ENCODE measurements at regions not wholly inside any gene's neighbourhood (a gene's known extent, or its start where the extent isn't known, plus 50 kb on each side); places are given as distances from the start of the nearest gene placed in this dataset.

DNA sequence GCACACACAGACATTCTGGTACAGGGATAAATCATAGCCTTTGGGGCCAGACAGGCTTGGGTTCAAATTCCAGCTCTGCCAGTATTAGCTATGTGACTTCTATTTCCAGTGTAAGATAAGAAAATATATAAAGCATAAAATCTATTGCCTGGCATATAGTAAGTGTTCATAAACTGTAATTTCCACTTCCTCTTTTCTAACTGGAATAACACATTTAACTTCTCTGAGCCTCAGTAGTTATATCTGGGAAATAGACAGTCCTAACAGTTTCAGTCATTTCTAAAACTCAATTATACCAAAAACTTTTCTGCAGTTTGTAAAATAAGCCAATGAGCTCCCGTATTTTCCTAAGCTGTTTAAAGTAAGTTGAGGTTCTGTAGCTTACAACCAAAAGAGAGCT, 351.4 kb downstream of the ZNF326 start:
- BruUV-seq (replicated peaks): no TSS peak
- no peak for ATAC-seq
- TF ChIP-seq KDM6A (CRISPR knock-in tag; IDR thresholded peaks at IDR 0.05; ENCODE audit: low read depth) (no peak), SMYD3 (CRISPR knock-in tag; IDR thresholded peaks at IDR 0.05) (no peak), TBL1XR1 (IDR thresholded peaks at IDR 0.05; ENCODE audit: borderline replicate concordance, low read length, partially characterized antibody) (no peak), HES4 (CRISPR knock-in tag; IDR thresholded peaks at IDR 0.05; ENCODE audit: borderline replicate concordance) (no peak), ZNF749 (CRISPR knock-in tag; IDR thresholded peaks at IDR 0.05; ENCODE audit: borderline replicate concordance) (no peak), ZNF432 (CRISPR knock-in tag; IDR thresholded peaks at IDR 0.05; ENCODE audit: borderline replicate concordance) (no peak)
- TF ChIP-seq, protein P1, sequence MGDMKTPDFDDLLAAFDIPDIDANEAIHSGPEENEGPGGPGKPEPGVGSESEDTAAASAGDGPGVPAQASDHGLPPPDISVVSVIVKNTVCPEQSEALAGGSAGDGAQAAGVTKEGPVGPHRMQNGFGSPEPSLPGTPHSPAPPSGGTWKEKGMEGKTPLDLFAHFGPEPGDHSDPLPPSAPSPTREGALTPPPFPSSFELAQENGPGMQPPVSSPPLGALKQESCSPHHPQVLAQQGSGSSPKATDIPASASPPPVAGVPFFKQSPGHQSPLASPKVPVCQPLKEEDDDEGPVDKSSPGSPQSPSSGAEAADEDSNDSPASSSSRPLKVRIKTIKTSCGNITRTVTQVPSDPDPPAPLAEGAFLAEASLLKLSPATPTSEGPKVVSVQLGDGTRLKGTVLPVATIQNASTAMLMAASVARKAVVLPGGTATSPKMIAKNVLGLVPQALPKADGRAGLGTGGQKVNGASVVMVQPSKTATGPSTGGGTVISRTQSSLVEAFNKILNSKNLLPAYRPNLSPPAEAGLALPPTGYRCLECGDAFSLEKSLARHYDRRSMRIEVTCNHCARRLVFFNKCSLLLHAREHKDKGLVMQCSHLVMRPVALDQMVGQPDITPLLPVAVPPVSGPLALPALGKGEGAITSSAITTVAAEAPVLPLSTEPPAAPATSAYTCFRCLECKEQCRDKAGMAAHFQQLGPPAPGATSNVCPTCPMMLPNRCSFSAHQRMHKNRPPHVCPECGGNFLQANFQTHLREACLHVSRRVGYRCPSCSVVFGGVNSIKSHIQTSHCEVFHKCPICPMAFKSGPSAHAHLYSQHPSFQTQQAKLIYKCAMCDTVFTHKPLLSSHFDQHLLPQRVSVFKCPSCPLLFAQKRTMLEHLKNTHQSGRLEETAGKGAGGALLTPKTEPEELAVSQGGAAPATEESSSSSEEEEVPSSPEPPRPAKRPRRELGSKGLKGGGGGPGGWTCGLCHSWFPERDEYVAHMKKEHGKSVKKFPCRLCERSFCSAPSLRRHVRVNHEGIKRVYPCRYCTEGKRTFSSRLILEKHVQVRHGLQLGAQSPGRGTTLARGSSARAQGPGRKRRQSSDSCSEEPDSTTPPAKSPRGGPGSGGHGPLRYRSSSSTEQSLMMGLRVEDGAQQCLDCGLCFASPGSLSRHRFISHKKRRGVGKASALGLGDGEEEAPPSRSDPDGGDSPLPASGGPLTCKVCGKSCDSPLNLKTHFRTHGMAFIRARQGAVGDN (CRISPR knock-in tag; IDR thresholded peaks at IDR 0.05): no peak
- TF ChIP-seq, protein P2, sequence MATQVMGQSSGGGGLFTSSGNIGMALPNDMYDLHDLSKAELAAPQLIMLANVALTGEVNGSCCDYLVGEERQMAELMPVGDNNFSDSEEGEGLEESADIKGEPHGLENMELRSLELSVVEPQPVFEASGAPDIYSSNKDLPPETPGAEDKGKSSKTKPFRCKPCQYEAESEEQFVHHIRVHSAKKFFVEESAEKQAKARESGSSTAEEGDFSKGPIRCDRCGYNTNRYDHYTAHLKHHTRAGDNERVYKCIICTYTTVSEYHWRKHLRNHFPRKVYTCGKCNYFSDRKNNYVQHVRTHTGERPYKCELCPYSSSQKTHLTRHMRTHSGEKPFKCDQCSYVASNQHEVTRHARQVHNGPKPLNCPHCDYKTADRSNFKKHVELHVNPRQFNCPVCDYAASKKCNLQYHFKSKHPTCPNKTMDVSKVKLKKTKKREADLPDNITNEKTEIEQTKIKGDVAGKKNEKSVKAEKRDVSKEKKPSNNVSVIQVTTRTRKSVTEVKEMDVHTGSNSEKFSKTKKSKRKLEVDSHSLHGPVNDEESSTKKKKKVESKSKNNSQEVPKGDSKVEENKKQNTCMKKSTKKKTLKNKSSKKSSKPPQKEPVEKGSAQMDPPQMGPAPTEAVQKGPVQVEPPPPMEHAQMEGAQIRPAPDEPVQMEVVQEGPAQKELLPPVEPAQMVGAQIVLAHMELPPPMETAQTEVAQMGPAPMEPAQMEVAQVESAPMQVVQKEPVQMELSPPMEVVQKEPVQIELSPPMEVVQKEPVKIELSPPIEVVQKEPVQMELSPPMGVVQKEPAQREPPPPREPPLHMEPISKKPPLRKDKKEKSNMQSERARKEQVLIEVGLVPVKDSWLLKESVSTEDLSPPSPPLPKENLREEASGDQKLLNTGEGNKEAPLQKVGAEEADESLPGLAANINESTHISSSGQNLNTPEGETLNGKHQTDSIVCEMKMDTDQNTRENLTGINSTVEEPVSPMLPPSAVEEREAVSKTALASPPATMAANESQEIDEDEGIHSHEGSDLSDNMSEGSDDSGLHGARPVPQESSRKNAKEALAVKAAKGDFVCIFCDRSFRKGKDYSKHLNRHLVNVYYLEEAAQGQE (IDR thresholded peaks at IDR 0.05; ENCODE audit: borderline replicate concordance in 1 of 2, low read depth in 1 of 2, low read length in 2 of 2): no peak
- TF ChIP-seq, protein P3, sequence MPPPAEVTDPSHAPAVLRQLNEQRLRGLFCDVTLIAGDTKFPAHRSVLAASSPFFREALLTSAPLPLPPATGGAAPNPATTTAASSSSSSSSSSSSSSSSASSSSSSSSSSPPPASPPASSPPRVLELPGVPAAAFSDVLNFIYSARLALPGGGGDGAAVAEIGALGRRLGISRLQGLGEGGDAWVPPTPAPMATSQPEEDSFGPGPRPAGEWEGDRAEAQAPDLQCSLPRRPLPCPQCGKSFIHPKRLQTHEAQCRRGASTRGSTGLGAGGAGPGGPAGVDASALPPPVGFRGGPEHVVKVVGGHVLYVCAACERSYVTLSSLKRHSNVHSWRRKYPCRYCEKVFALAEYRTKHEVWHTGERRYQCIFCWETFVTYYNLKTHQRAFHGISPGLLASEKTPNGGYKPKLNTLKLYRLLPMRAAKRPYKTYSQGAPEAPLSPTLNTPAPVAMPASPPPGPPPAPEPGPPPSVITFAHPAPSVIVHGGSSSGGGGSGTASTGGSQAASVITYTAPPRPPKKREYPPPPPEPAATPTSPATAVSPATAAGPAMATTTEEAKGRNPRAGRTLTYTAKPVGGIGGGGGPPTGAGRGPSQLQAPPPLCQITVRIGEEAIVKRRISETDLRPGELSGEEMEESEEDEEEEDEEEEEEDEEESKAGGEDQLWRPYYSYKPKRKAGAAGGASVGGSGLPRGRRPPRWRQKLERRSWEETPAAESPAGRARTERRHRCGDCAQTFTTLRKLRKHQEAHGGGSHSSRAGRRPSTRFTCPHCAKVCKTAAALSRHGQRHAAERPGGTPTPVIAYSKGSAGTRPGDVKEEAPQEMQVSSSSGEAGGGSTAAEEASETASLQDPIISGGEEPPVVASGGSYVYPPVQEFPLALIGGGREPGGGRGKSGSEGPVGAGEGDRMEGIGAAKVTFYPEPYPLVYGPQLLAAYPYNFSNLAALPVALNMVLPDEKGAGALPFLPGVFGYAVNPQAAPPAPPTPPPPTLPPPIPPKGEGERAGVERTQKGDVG (CRISPR knock-in tag; IDR thresholded peaks at IDR 0.05; ENCODE audit: borderline replicate concordance): no peak
- TF ChIP-seq, protein P4, sequence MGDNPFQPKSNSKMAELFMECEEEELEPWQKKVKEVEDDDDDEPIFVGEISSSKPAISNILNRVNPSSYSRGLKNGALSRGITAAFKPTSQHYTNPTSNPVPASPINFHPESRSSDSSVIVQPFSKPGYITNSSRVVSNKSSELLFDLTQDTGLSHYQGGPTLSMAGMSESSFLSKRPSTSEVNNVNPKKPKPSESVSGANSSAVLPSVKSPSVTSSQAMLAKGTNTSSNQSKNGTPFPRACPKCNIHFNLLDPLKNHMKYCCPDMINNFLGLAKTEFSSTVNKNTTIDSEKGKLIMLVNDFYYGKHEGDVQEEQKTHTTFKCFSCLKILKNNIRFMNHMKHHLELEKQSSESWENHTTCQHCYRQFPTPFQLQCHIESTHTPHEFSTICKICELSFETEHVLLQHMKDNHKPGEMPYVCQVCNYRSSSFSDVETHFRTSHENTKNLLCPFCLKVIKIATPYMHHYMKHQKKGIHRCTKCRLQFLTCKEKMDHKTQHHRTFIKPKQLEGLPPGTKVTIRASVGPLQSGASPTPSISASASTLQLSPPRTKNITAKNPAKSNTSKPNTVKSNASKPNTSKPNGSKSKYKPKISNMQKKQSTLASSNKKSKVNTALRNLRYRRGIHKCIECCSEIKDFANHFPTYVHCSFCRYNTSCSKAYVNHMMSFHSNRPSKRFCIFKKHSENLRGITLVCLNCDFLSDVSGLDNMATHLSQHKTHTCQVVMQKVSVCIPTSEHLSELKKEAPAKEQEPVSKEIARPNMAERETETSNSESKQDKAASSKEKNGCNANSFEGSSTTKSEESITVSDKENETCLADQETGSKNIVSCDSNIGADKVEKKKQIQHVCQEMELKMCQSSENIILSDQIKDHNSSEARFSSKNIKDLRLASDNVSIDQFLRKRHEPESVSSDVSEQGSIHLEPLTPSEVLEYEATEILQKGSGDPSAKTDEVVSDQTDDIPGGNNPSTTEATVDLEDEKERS (CRISPR knock-in tag; IDR thresholded peaks at IDR 0.05): no peak

More for the DNA sequence above, 351.4 kb downstream of the ZNF326 start:
- intact Hi-C loops (cut with micrococcal nuclease; ENCODE audit: unreplicated experiment): no loop called here
- H3K9me3 ChIP-seq (ENCODE audit: low read length): peaks cover 19% of the 10 kb centered on the region
- H3K36me3 ChIP-seq (replicated peaks in 1 of 2; ENCODE audit: control insufficient read depth in 1 of 2, insufficient read depth in 2 of 2, low read length in 2 of 2): no peaks in the 10 kb centered on the region
- H2AFZ ChIP-seq (ENCODE audit: low read length): no peak overlapping the region
- in situ Hi-C loops (cut with HindIII; ENCODE audit: extremely low pct_ligation_motif_present, low pct_unique_long_range_greater_than_20kb): no loop called here
- no peak overlapping the region for H3K27ac ChIP-seq (ENCODE audit: extremely low read length, insufficient read depth, low read length)
- POLR2A ChIA-PET: no interaction called here
- CTCF ChIA-PET (ENCODE audit: low intra/inter-chr PET ratio, low total read pairs): no interaction called here
- FAIRE-seq (no peak), DNase-seq (ENCODE audit: low spot score) (no peak)
- 0% methylated on average over 1 of the region's 1 CpG for WGBS (ENCODE audit: low lambda C conversion rate)
- no peaks in the 10 kb centered on the region for H4K20me1 ChIP-seq (ENCODE audit: insufficient read depth, low read length)
- H3K9ac ChIP-seq (ENCODE audit: insufficient read depth, low read depth, low read length): no peak overlapping the region
- no peaks in the 10 kb centered on the region for H3K79me2 ChIP-seq (ENCODE audit: insufficient read depth, low read length)
- no peak overlapping the region for H3K4me3 ChIP-seq (replicated peaks in 1 of 3; ENCODE audit: insufficient read depth in 1 of 3, low read depth in 2 of 3, low read length in 3 of 3)
- H3K27me3 ChIP-seq (ENCODE audit: control insufficient read depth in 1 of 2, insufficient read depth in 2 of 2, low read length in 2 of 2): no peaks in the 10 kb centered on the region
- no peak overlapping the region for H3K4me2 ChIP-seq (ENCODE audit: low read depth, low read length)
- H3K4me1 ChIP-seq (ENCODE audit: insufficient read depth, low read length): no peaks in the 10 kb centered on the region

Measured in HepG2 (cell line).